Endodermal cell (in vitro differentiated cells): ENCODE measurements at regions not wholly inside any gene's neighbourhood (a gene's known extent, or its start where the extent isn't known, plus 50 kb on each side); places are given as distances from the start of the nearest gene placed in this dataset.
A peak's percentile ranks its signal among the peaks of the same experiment; 100 is the strongest.

Experiments
- DNase-seq: peaks from one replicate; pipeline ENCODE4 v3.0.0-alpha.2; 2017
- H3K27ac ChIP-seq: 2 replicates; pipeline ENCODE4 v1.5.1; 2013; ENCODE audit warnings: mild to moderate bottlenecking, low read depth, low read length, moderate library complexity
- H3K27me3 ChIP-seq: 2 replicates; pipeline ENCODE4 v1.6.1; 2013; ENCODE audit warnings: mild to moderate bottlenecking, low read length, moderate library complexity; ENCODE audit not compliant: insufficient read depth, control insufficient read depth, poor library complexity, severe bottlenecking
- H3K36me3 ChIP-seq: 2 replicates; pipeline ENCODE4 v1.7.0; 2013; ENCODE audit warnings: mild to moderate bottlenecking, low read length, moderate library complexity; ENCODE audit not compliant: control insufficient read depth, insufficient read depth
- H3K4me1 ChIP-seq: one replicate; pipeline ENCODE4 v1.7.0; 2013; ENCODE audit warnings: low read length; ENCODE audit not compliant: control insufficient read depth, insufficient read depth
- H3K4me3 ChIP-seq: 2 replicates; pipeline ENCODE4 v1.5.1; 2013; ENCODE audit warnings: mild to moderate bottlenecking, low read length, moderate library complexity
- H3K9ac ChIP-seq: 2 replicates; pipeline ENCODE4 v1.6.1; 2013; ENCODE audit warnings: mild to moderate bottlenecking, low read length, moderate library complexity; ENCODE audit not compliant: poor library complexity, severe bottlenecking; ENCODE audit errors: extremely low read depth
- H3K9me3 ChIP-seq: 2 replicates; pipeline ENCODE4 v1.6.1; 2013; ENCODE audit warnings: mild to moderate bottlenecking, low read length, moderate library complexity; ENCODE audit not compliant: control insufficient read depth
- H3K27ac Mint-ChIP-seq: 2 replicates; pipeline ENCODE4 v1.8.0; 2020; ENCODE audit warnings: mixed read lengths
- H3K27me3 Mint-ChIP-seq: 2 replicates; pipeline ENCODE4 v1.8.0; 2021; ENCODE audit warnings: mild to moderate bottlenecking, mixed read lengths; ENCODE audit not compliant: insufficient read depth
- H3K36me3 Mint-ChIP-seq: 2 replicates; pipeline ENCODE4 v1.8.0; 2020; ENCODE audit warnings: low read depth, mixed read lengths
- H3K4me1 Mint-ChIP-seq: 2 replicates; pipeline ENCODE4 v1.8.0; 2020; ENCODE audit warnings: mixed read lengths
- H3K4me3 Mint-ChIP-seq: 2 replicates; pipeline ENCODE4 v1.8.0; 2020; ENCODE audit warnings: mild to moderate bottlenecking, moderate library complexity, mixed read lengths
- H3K9me3 Mint-ChIP-seq: 2 replicates; pipeline ENCODE4 v1.8.0; 2020; ENCODE audit warnings: mild to moderate bottlenecking, mixed read lengths
- CTCF ChIP-seq: fragments of 200-600 bp; sonication (generic); conservative IDR thresholded peaks from 2 replicates; pipeline ENCODE4 v1.5.0; 2021; ENCODE audit warnings: antibody characterized with exemption, mild to moderate bottlenecking
- WGBS, 2 experiments: methylation state at CpG; one replicate each; pipeline versions ENCODE4 v1.1.5 to v1.1.7; 2013; ENCODE audit warnings: missing lambda C conversion rate in 2 of 2, mixed read lengths in 1 of 2; ENCODE audit not compliant: insufficient coverage in 1 of 2, insufficient read length in 1 of 2; 5-methylcytosine and 5-hydroxymethylcytosine counted together

GRCh38 chr12:74317741-74318140 is 219.9 kb upstream of the ATXN7L3B start:
- H3K27ac Mint-ChIP-seq = no peak overlapping the region
- no peaks in the 10 kb centered on the region for H3K27me3 ChIP-seq
- no peak overlapping the region for H3K4me3 Mint-ChIP-seq
- DNase-seq = no peak
- no peaks in the 10 kb centered on the region for H3K36me3 ChIP-seq
- no peak overlapping the region for H3K4me3 ChIP-seq
- H3K36me3 Mint-ChIP-seq = no peaks in the 10 kb centered on the region
- peaks cover 5% of the 10 kb centered on the region for H3K4me1 Mint-ChIP-seq
- H3K27ac ChIP-seq = no peak overlapping the region
- peaks cover under 1% of the 10 kb centered on the region for H3K9me3 Mint-ChIP-seq
- 67 to 88% methylated on average over 1 of the region's 1 CpG for WGBS, 2 experiments
- no peaks in the 10 kb centered on the region for H3K9me3 ChIP-seq
- no peak overlapping the region for H3K9ac ChIP-seq
- H3K27me3 Mint-ChIP-seq = no peaks in the 10 kb centered on the region
- TF ChIP-seq CTCF = no peak
- no peaks in the 10 kb centered on the region for H3K4me1 ChIP-seq

- Histone ChIP-seq H3K4me1 (no peaks in the 10 kb centered on the region), H3K27ac (no peak overlapping the region), H3K27me3 (no peaks in the 10 kb centered on the region), H3K9me3 (no peaks in the 10 kb centered on the region), H3K9ac (no peak overlapping the region), H3K36me3 (no peaks in the 10 kb centered on the region), H3K4me3 (no peak overlapping the region)
- Mint-ChIP-seq H3K4me3 (no peak overlapping the region), H3K27me3 (no peaks in the 10 kb centered on the region), H3K36me3 (no peaks in the 10 kb centered on the region), H3K27ac (peak overlapping the region; percentile 79), H3K4me1 (peaks cover 2% of the 10 kb centered on the region), H3K9me3 (no peaks in the 10 kb centered on the region)
- 96% methylated on average over 5 of the region's 5 CpGs for WGBS, 2 experiments
- no peak for DNase-seq
- TF ChIP-seq CTCF = no peak
Measured at GRCh38 chr12:74319886-74320285, 217.7 kb upstream of the ATXN7L3B start.

GRCh38 chr12:74321381-74321780 is 216.3 kb upstream of the ATXN7L3B start:
- Mint-ChIP-seq H3K27me3 (no peaks in the 10 kb centered on the region), H3K9me3 (no peaks in the 10 kb centered on the region), H3K36me3 (no peaks in the 10 kb centered on the region), H3K4me3 (no peak overlapping the region), H3K27ac (no peak overlapping the region), H3K4me1 (peaks cover 12% of the 10 kb centered on the region)
- Histone ChIP-seq H3K27ac (no peak overlapping the region), H3K4me3 (no peak overlapping the region), H3K9ac (no peak overlapping the region), H3K27me3 (no peaks in the 10 kb centered on the region), H3K9me3 (no peaks in the 10 kb centered on the region), H3K4me1 (no peaks in the 10 kb centered on the region), H3K36me3 (no peaks in the 10 kb centered on the region)
- 95 to 100% methylated on average over 2 to 6 of the region's 6 CpGs for WGBS, 2 experiments
- no peak for TF ChIP-seq CTCF
- no peak for DNase-seq
